Coronary artery (tissue), 2 donors: ENCODE measurements at regions not wholly inside any gene's neighbourhood (a gene's known extent, or its start where the extent isn't known, plus 50 kb on each side); places are given as distances from the start of the nearest gene placed in this dataset.

Experiments used
- DNase-seq: peaks from one replicate; pipeline ENCODE4 v3.0.0-alpha.2; 2017; ENCODE audit warnings: low spot score
- H3K27ac ChIP-seq, 2 donors: fragments of 200-600 bp; sonication (generic); one replicate each; pipeline ENCODE4 v1.5.1; 2016 to 2019
- H3K4me3 ChIP-seq: fragments of 200-600 bp; sonication (generic); 2 replicates; pipeline ENCODE4 v1.5.1; 2016; ENCODE audit warnings: mild to moderate bottlenecking, moderate library complexity
- CTCF ChIP-seq: fragments of 200-600 bp; sonication (generic); IDR thresholded peaks from one replicate; pipeline ENCODE4 v1.5.1; 2019; ENCODE audit warnings: antibody characterized with exemption

GRCh38 chr2:56099963-56100362 lies 83.8 kb upstream of the CCDC85A start:
- Histone ChIP-seq H3K4me3 (no peak overlapping the region), H3K27ac (no peak overlapping the region)
- TF ChIP-seq CTCF: no peak
- DNase-seq: no peak

GRCh38 chr2:56100791-56101312 lies 82.9 kb upstream of the CCDC85A start:
- no peak for DNase-seq
- Histone ChIP-seq H3K27ac (no peak overlapping the region), H3K4me3 (no peak overlapping the region)
- TF ChIP-seq CTCF: no peak

GRCh38 chr2:56102098-56102497 lies 81.7 kb upstream of the CCDC85A start:
- H3K27ac ChIP-seq: no peak overlapping the region
- no peak overlapping the region for H3K4me3 ChIP-seq
- no peak for TF ChIP-seq CTCF
- no peak for DNase-seq

- Histone ChIP-seq H3K4me3 (no peak overlapping the region), H3K27ac (no peak overlapping the region)
- no peak for DNase-seq
- TF ChIP-seq CTCF: no peak
Measured at GRCh38 chr2:56102866-56103265, 80.9 kb upstream of the CCDC85A start.

GRCh38 chr2:56104962-56105361 lies 78.8 kb upstream of the CCDC85A start:
- DNase-seq: no peak
- H3K27ac ChIP-seq: no peak overlapping the region
- no peak overlapping the region for H3K4me3 ChIP-seq
- TF ChIP-seq CTCF: no peak

GRCh38 chr2:56107502-56108220 lies 76.1 kb upstream of the CCDC85A start:
- Histone ChIP-seq H3K27ac (no peak overlapping the region), H3K4me3 (no peak overlapping the region)
- no peak for TF ChIP-seq CTCF
- no peak for DNase-seq

- H3K4me3 ChIP-seq: no peak overlapping the region
- DNase-seq: no peak
- H3K27ac ChIP-seq: no peak overlapping the region
- no peak for TF ChIP-seq CTCF
Measured at GRCh38 chr2:56108806-56109205, 75.0 kb upstream of the CCDC85A start.
